Fibroblast of mammary gland (primary cell): ENCODE measurements at regions not wholly inside any gene's neighbourhood (a gene's known extent, or its start where the extent isn't known, plus 50 kb on each side); places are given as distances from the start of the nearest gene placed in this dataset.
"Not testable (repeated sequence)": the region's sequence is repeated elsewhere in the genome, so short reads cannot be mapped to it uniquely, and the experiment has no call there.

Source experiments
- DNase-seq: peaks from one replicate; pipeline ENCODE4 v3.0.0-alpha.2; 2010; ENCODE audit warnings: low read depth
- H3K4me3 ChIP-seq: 2 replicates; pipeline ENCODE4 v1.5.1; 2011; ENCODE audit warnings: low read depth, mild to moderate bottlenecking, low read length, moderate library complexity; ENCODE audit not compliant: control insufficient read depth
- TF ChIP-seq, protein P1 (sequence below): conservative IDR thresholded peaks from 2 replicates; pipeline ENCODE4 v1.5.1; 2011; ENCODE audit warnings: low read depth, low read length, inconsistent platforms; ENCODE audit not compliant: control insufficient read depth, insufficient read depth

DNA sequence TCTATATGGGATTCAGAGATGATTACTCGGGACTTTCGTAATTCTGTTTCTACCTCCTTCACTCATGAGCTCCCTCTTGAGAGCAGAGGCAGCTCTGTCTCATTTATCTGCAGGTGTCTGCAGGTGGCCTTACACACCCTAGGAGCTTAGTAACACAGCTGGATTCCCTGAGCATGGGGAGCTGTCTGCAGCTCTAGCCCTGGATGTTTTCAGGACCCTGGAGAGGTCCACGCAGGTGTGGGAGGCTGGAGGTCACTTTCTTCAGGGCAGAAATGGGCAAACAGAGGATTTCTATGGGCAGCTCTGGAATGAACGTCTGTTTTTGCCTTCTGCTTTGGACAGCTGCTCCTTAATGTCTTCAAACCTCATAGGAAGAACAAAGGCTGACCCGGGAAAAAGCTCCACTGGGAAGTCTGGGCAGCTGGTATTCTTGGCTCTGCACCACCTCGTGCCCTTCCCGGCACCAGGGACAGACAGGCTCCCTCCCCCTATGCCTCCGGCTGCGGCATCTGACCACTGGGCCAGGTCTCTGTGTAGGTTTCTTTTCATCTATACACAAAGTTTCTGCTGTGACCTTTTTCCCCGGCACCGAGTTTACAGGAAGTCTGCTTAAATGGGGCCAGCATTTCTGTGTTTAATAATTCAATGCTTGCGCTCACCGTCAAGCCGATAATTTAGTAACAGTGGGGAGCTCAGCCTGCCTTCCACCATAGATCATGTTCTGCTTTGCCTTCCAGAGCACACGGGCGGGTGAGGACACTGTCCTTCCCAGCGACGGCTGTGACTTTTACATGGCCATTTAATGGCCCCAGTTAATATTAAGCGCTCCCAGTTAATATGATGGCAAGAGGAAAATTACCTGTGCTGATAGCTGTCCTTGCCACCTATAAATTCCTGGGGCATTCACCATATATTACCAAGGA is 320.2 kb upstream of the SFSWAP start:
- TF ChIP-seq, protein P1, sequence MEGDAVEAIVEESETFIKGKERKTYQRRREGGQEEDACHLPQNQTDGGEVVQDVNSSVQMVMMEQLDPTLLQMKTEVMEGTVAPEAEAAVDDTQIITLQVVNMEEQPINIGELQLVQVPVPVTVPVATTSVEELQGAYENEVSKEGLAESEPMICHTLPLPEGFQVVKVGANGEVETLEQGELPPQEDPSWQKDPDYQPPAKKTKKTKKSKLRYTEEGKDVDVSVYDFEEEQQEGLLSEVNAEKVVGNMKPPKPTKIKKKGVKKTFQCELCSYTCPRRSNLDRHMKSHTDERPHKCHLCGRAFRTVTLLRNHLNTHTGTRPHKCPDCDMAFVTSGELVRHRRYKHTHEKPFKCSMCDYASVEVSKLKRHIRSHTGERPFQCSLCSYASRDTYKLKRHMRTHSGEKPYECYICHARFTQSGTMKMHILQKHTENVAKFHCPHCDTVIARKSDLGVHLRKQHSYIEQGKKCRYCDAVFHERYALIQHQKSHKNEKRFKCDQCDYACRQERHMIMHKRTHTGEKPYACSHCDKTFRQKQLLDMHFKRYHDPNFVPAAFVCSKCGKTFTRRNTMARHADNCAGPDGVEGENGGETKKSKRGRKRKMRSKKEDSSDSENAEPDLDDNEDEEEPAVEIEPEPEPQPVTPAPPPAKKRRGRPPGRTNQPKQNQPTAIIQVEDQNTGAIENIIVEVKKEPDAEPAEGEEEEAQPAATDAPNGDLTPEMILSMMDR, result no peak
- DNase-seq, result no peak
- no peak overlapping the region for H3K4me3 ChIP-seq

DNA sequence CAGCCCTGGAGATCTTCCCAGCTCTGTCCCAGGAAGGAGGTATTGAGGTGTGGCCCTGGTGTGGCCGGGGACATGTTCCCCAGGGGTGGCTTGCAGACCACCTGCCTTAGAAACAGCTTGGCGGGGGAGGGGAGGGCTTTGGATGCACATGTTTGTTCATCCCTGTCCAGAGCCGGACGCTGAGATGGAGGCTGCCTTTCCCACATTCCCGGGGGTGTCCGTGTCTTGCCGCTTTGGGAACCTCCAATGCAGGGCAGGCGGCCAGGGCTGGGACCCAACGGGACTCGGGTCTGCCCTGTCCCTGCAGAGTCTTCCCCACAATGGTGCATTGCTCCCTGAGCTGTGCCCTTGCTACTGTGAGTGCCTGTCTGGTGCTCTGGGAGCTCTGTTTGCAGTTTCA is 319.5 kb upstream of the SFSWAP start:
- TF ChIP-seq, protein P1, result no peak
- no peak overlapping the region for H3K4me3 ChIP-seq
- no peak for DNase-seq

DNA sequence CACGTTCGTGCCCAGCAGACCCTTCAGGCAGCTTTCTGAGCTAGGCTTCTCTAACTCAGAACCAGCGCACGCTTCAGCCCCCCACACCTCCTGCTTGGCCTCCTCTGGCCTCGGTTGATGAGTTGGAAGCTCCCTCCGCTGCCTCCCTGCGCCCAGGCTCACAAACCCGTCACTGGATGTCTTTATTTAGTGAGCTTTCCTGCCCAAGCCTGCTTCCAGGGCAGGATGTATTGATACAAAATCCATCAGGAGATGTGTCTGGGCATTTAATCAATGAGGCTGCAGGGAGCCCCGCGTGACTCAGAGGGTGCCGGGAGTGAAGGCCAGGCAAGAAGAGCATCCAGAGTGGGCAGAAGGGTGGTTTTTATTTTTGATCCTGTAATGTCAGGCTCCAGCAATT is 316.1 kb upstream of the SFSWAP start:
- not testable (repeated sequence) for DNase-seq, H3K4me3 ChIP-seq

DNA sequence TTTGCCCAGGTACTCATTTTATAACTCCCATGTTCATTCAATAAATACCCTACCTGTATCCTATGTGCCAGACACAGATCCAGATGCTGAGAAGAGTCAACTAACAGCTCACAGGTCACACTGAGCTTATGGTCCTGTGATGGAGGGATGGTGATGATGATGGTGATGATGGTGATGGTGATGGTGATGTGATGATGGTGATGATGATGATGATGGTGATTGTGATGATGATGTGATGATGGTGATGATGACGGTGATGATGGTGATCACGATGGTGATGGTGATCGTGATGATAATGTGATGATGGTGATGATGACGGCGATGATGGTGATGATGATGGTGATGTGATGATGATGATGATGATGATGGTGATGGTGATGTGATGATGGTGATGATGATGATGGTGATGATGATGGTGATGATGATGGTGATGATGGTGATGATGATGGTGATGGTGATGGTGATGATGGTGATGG is 315.6 kb upstream of the SFSWAP start:
- not testable (repeated sequence) for H3K4me3 ChIP-seq

DNA sequence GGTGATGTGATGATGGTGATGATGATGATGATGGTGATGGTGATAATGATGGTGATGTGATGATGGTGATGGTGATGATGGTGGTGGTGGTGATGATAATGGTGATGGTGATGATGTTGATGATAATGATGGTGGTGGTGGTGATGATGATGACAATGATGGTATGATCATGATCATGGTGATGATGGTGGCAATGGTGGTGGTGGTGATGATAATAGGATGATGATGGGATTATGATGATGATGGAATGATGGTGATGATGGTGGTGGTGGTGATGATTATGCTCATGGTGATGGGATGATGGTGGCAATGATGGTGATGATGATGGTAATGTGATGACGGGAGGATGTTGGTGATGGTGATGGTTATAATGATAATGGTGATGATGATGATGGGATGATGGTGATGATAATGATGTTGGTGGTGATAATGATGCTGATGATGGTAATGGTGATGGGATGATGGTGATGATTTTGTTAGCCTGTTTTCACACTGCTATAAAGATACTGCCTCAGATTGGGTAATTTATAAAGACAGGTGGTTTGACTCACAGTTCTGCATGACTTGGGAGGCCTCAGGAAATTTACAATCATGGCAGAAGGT is 314.8 kb upstream of the SFSWAP start:
- TF ChIP-seq, protein P1, result no peak
- no peak for DNase-seq
- H3K4me3 ChIP-seq, result no peak overlapping the region

More for the DNA sequence above, 315.6 kb upstream of the SFSWAP start:
- not testable (repeated sequence) for DNase-seq

DNA sequence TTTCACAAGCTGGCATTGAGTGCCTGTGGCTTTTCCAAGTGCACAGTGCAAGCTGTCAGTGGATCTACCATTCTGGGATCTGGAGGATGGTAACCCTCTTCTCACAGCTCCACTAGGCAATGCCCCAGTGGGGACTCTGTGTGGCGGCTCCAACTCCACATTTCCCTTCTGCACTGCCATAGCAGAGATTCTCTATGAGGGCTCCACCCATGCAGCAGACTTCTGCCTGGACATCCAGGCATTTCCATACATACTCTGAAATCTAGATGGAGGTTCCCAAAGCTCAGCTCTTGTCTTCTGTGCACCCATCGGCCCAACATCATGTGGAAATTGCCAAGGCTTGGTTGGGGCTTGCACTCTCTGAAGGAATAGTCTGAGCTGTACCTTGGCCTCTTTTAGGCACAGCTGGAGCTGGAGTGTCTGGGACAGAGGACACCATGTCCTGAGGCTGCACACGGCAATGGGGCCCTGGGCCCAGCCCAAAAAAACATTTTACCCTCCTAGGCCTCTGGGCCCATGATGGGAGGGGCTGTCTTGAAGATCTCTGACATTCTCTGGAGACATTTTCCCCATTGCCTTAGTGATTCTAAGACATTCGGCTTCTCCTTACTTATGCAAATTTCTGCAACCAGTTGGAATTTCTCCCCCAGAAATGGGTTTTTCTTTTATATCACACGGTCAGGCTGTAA is 313.3 kb upstream of the SFSWAP start:
- TF ChIP-seq, protein P1, result no peak
- H3K4me3 ChIP-seq, result no peak overlapping the region
- DNase-seq, result no peak

DNA sequence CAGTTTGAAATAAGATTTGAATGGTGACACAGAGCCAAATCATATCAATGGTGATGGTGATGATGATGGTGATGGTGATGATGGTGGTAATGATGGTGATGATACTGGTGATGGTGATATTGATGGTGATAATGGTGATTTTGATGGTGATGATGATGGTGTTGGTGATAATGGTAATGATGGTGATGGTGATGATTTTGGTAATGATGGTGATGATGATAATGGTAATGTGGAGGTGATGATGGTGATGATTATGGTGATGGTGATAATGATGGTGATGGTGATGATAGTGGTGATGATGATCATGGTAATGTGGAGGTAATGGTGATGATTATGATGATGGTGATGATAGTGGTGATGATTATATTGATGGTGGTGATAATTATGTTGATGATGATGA is 311.9 kb upstream of the SFSWAP start:
- TF ChIP-seq, protein P1, result no peak
- H3K4me3 ChIP-seq, result no peak overlapping the region
- no peak for DNase-seq

DNA sequence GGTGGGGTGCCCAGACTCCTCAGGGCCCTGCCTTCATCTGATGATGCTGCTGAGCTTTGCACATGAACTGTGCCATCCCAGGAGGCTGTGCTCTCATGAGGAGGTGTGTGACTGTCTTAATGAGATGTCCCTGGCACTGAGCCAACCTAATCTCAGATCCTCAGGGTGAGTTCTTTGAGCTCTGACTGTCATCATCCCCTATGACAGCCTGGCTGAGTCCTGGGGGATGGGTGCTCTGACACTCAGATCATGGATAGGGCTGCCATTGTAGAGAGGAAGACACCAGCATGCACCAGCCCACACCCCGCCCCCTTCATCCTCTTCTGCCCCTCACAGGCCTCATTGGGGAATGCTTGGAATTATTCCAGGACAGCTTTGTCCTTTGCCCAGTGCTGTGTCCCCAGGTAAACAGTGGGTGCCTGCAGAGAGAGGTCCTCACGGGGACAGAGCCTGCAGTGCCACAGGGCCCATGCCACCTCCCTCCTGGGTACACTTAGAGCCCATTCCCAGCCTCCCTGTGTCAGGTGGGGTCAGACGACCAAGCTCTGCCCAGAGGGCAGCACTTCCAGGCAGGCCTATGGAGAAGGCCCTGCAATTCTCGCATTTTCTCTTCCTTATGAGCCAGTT is 310.1 kb upstream of the SFSWAP start:
- not testable (repeated sequence) for DNase-seq

DNA sequence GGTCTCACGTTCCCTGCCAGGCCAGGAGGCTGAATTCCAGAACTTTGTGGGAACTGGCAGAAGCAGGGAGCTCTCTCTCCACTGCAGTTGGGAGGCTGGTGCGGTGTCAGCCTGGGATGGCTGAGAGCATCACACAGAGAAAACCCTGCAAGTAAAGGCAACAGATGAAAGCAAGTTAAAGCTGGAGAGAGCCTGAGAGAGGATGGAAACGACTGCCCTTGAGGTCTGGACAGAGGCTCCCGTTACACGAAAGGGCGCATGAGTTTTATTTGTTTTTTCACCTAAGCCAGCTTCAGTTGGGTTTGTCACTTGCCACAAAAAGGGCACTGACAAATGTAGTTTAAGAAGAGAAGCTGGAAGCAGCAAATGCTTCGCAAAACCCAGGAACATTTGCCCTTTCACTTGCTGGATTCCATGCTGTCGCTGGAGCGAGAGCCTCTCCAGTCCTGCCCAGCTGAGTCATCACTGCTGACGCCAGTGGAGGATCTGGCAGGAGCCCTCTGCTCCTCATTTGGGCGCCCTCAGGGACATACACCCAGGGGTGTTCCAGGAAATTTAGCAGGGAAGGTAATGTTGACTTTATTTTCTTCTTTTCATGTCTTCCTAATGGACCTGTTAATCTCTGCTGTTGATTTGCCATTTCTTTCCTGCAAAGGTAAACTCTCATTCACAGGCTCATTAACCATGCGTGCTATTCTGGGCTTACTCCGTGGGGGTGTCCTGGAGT is 308.8 kb upstream of the SFSWAP start:
- not testable (repeated sequence) for H3K4me3 ChIP-seq, DNase-seq

More for the DNA sequence above, 310.1 kb upstream of the SFSWAP start:
- H3K4me3 ChIP-seq, result not testable (repeated sequence)
